Fibroblast of the aortic adventitia (primary cell): ENCODE measurements at regions not wholly inside any gene's neighbourhood (a gene's known extent, or its start where the extent isn't known, plus 50 kb on each side); places are given as distances from the start of the nearest gene placed in this dataset.

Source experiments
- DNase-seq: peaks from one replicate; pipeline ENCODE4 v3.0.0-alpha.2; 2010; ENCODE audit warnings: low read depth
- H3K4me3 ChIP-seq: 2 replicates; pipeline ENCODE4 v1.5.1; 2011; ENCODE audit warnings: low read depth, mild to moderate bottlenecking, control low read depth, low read length, moderate library complexity
- TF ChIP-seq, protein P1 (sequence below): IDR thresholded peaks from 2 replicates; pipeline ENCODE4 v1.5.1; 2011; ENCODE audit warnings: mild to moderate bottlenecking, low read length, control low read depth, inconsistent platforms; ENCODE audit not compliant: insufficient read depth

DNA sequence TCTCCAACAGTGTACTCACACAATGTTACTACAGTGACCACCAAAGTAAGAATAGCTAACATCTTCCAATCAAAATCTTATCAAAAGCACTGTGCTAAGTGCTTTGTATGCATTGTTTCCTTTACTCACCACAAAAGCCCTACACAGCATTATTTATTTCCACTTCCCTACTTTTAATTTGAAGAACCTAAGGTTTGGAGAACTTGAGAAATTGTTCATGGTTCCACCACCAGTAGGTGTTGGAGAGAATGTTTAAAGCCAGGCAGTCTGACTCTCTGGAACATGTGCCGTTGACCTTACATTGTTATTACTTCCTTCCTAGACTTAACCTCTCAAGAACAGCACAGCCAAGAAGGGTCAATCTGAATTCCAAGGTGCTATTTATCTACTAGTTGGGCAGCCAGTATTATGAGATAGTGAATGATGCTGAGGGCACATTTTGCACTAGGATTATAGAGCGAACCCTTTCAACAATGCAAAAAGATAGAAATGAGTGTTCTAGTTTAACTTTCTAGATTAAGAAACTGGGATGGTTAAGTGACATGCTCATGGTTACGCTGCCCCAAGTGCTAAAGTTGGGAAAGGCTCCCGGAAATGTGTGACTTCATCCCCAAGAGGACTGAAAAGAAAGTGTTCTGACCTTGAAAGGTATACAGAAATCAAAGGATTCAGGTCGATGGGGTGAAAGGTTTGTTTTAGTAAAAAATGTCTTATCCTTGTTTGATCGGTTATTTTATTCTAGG, 55.2 kb upstream of the FAM136A start:
- no peak overlapping the region for H3K4me3 ChIP-seq
- no peak for DNase-seq
- TF ChIP-seq, protein P1, sequence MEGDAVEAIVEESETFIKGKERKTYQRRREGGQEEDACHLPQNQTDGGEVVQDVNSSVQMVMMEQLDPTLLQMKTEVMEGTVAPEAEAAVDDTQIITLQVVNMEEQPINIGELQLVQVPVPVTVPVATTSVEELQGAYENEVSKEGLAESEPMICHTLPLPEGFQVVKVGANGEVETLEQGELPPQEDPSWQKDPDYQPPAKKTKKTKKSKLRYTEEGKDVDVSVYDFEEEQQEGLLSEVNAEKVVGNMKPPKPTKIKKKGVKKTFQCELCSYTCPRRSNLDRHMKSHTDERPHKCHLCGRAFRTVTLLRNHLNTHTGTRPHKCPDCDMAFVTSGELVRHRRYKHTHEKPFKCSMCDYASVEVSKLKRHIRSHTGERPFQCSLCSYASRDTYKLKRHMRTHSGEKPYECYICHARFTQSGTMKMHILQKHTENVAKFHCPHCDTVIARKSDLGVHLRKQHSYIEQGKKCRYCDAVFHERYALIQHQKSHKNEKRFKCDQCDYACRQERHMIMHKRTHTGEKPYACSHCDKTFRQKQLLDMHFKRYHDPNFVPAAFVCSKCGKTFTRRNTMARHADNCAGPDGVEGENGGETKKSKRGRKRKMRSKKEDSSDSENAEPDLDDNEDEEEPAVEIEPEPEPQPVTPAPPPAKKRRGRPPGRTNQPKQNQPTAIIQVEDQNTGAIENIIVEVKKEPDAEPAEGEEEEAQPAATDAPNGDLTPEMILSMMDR: no peak

DNA sequence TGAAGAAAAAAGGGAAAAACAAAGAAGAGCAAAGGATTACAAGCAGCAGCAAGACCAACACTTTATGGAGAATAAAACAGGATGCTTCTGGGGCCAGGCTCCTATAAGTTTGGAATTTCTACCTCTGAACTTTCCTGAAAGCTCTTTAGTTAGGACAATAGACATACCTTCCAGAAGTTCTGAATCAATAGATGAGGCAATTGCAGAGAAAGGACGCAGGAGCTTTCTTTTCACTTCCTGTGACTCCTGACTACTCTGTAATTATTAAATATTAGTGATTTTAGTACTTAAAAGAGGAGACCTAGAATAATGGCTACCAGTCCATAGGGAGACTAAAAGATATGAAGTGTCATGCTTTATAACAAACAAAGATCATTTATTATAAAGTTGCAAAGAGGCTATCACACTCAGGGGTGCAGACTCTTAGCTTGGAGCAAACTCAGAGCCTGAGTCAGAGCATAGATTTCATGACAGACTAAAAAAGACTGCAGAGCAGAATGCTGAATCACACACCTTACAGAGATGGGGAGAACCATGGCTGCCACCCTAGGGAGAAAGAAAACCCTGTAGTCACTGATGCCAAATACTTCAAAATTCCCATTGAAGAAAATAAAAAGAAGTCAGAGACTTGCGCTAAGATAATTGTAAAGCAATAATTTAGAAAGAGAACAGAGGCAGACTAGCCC, 52.5 kb upstream of the FAM136A start:
- peak; percentile 46 for DNase-seq
- H3K4me3 ChIP-seq: no peak overlapping the region

More for the DNA sequence above, 52.5 kb upstream of the FAM136A start:
- TF ChIP-seq, protein P1: no peak
